SH-SY5Y (cell line): ENCODE measurements at regions not wholly inside any gene's neighbourhood (a gene's known extent, or its start where the extent isn't known, plus 50 kb on each side); places are given as distances from the start of the nearest gene placed in this dataset.

Experiments used
- GATA2 ChIP-seq: IDR thresholded peaks from 2 replicates; pipeline ENCODE4 v1.6.1; 2011; ENCODE audit warnings: mild to moderate bottlenecking, low read depth, low read length
- GATA3 ChIP-seq: IDR thresholded peaks from 2 replicates; pipeline ENCODE4 v1.6.1; 2011; ENCODE audit warnings: low read depth, mild to moderate bottlenecking, low read length, moderate library complexity

DNA sequence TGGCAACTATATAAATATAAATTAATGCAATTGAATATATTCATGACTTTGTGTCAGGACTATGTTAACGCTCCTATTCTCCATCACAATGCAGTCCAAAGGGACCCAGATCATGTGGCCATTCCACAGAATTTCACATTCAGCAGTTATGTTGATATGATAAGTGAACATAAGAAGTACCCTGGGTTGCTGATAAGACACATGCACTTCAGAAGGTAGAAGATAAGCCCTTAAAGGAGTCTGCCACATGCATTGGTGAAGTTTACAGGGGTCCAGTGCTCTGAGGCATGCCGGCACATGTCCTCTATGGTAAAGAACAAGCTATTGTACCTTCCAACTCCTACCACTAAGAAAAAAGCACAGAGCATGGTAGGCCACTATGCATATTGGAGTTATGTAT is 76.4 kb downstream of the PHAX start:
- TF ChIP-seq GATA2: no peak

DNA sequence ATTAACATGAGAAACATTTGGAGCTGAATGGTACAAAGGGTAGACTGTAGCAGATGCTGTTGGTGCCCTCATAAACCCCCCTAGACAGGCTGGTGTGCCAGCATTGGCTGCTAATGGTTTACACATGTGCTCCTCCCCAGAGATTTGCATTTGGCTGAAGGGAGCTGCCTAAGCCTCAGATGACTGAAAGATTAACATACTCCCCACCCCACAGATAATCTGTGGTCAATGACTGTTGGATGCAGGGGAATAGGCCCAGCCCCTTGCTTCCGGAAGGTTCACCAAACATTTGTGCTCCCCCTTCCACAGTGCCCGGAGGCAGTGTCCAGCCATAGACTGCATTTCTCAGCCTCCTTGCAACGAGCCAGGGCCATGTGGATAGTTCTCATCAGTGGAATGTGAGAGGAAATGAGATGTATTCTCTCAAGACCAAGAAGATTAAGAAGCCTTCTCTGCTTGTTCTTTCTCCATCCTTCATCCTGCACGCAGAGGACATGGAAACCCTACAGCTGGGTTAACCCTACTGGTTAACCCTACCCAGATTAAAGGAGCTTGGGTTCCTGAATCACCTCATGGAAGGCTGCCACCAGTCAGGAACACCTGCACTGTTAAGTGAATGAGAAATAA is 79.6 kb downstream of the PHAX start:
- TF ChIP-seq GATA3: no peak
- TF ChIP-seq GATA2: peak; percentile 60; the same call in 1 of the 2 replicates

DNA sequence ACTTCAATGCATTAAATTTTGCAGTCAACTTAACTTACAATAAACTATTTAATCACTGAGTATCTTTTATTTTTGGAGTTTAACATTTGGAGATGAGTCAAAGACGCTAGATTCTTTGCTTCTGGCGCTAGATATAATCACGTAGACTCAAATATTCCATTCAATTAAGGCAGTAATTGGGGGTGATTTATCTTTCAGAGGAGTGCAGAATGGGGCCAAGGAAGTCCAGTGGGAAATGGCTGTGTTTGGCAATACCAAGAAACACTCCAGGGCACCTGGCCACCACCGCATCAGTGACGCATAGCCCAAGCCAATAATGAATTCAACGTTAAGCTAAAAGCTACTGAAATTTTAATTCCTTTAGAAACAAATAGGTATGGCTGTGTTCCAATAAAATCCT is 81.2 kb downstream of the PHAX start:
- TF ChIP-seq GATA3 (no peak), GATA2 (no peak)

DNA sequence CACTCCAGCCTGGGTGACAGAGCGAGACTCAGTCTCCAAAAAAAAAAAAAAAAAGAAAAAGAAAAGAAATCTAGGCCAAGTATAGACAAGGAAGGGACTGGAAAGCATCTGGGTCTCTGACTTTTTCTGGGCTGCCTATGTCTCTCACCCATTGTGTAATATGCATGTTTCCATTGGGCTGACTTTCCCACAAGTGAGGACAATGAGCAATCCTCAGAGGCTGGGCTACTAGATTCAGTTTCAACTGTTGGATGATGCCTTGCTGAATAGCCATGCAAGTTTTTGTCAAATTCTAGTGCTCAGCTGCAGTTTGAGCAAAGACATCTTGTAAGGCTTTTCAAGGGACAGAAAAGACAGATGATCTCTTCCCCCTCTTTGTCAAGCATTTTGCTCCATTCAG is 82.1 kb downstream of the PHAX start:
- TF ChIP-seq GATA2: no peak
- no peak for TF ChIP-seq GATA3

DNA sequence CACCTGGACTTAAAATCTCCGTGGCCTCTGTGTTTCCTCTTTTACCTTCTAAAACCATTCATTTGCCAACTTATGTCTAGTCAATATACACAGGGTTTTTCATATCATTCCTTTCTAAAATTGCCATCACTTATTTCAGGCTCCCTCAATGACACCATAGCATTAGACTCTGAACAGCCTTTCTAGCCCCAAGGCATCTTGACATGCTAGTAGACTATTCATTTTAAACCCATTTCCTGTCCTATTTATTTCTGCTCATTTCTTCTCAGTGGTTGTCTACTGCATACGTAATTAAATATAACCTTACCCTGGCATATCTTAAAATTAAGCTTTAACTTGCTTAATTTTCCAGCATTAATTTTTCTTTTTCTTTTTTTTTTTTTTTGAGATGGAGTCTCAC is 83.2 kb downstream of the PHAX start:
- TF ChIP-seq GATA2: no peak
- no peak for TF ChIP-seq GATA3

DNA sequence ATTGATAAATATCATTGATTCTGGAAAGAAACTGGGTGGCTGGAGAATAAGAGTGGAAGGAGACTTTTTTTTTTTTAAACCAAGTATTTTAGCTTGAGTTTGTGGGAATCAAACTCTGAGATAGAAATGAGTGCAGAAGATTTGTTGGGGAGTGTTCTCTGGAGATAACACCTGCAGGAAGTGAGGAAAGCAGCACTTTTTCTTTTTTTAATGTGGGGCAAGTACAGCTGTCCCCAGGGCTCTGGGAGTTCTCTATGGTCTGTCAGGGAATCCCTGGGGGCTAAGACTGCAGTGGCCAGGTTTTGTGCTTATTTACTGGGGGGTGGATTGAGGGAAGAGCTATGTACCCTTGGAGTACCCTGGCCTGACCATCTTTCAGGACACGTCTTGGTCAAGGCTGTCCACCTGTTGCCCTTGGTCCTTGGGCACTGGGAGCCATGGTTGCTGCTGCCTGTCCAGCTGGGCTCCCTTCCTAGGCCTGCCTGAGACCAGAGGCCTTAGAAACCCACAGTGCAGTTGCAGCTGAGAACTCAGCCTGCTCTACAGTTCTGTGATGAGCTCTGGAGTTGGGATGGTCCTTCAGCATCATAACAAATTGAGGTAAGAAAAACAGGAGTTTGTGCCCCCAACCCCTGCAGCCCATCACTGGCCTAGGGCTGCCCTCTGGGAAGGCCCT is 85.8 kb downstream of the PHAX start:
- TF ChIP-seq GATA3 (no peak), GATA2 (no peak)

DNA sequence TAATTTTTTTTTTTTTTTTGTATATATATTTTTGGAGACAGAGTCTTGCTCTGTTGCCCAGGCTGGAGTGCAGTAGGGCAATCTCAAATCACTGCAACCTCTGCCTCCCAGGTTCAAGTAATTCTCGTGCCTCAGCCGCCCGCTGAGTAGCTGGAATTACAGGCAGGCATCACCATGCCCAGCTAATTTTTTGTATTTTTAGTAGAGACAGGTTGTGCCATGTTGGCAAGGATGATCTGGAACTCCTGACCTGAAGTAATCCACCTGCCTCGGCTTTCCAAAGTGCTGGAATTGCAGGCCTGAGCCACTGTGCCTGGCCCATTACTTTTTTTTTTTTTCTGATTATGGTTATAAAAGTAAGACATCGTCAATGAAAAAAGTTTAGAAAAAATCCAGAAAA is 84.0 kb upstream of the LMNB1 start:
- TF ChIP-seq GATA2 (no peak), GATA3 (no peak)

DNA sequence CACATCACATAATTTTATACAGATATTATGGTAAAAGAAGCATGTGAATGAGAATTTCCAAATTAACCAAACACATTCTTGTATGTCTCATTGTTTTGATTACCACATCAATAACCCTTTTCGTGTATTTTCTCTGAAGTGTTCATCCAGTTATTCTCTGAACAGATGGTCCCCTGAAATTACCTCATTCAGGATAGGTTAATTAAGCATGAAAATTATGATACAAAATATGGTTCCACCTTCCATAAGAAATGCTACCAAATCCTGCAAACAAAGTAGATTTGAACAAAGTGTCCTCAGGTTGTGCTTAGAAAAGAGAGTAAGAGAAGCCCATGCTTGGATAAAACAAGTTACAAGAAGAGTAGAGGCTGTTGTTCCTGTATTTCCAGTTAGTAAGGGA is 83.1 kb upstream of the LMNB1 start:
- TF ChIP-seq GATA2: no peak
- no peak for TF ChIP-seq GATA3

DNA sequence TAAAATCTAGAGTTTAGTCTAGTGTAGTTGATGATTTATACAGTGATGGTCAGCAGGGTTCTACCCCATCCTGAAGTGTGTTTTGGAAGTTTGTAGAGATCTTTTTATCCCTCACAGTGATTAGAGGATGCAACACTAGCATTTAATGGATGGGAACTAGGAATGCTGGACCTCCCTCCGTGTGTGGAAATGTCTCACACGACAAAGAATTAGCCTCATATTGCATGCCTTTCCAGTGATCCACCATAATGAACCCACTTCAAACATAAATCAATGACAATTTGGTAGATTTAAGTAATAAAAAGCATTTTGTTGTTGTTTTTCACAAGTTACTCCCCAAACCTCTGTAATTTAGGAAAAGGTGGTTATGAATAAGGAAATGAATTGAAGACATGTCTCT is 82.5 kb upstream of the LMNB1 start:
- TF ChIP-seq GATA2: no peak
- TF ChIP-seq GATA3: no peak

DNA sequence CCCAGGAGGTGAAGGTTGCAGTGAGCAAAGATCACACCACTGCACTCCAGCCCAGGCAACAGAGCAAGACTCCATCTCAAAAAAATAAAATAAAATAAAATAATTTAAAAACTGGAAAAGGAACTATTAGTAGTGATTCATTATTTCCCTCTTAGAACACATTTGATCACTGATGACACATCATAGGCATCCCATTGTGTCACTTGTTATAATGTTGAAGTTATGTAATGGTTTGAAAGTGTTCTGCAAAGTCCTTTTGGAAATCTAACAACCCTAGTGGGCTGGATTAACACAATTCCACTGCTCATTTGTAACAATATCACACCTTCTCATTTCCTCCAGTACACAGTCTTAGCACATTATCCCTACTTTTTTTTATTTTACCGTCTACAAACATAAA is 81.8 kb upstream of the LMNB1 start:
- TF ChIP-seq GATA3: no peak
- TF ChIP-seq GATA2: no peak

DNA sequence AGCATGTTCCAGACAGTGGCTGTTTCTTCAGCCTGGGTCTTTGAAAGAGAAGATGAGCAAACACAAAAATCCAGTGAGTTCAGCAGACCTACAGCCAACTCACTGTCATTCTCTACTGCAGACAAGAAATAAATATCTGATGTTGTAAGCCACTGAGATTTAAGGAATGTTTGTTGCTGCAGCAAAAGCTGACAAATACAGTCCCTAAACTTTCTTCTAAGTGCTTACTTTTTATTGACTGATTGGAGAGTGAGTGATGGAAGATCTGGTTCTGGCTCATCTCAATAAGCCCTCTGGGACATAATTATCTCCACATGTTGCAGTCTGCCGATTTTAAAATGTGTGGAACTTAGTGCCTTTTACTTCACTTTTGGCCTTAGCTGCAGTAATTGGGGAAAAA is 69.9 kb upstream of the LMNB1 start:
- TF ChIP-seq GATA3 (no peak), GATA2 (no peak)

DNA sequence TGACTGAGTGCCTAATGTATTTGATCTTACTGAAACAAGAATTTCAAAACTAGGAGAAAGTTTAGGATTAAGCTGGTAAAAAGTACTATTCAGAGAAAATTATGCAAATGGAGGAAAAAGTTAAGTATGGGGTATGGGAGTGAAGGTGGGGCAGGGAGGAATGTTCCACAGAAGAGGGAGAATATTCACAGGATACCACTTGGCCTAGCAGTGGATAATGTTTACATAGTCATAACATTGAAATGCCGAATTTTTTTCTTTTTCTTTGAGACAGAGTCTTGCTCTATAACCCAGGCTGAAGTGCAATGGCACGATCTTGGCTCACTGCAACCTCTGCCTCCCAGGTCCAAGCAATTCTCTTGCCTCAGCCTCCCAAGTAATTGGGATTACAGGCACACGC is 61.2 kb upstream of the LMNB1 start:
- TF ChIP-seq GATA2: no peak
- TF ChIP-seq GATA3: no peak

DNA sequence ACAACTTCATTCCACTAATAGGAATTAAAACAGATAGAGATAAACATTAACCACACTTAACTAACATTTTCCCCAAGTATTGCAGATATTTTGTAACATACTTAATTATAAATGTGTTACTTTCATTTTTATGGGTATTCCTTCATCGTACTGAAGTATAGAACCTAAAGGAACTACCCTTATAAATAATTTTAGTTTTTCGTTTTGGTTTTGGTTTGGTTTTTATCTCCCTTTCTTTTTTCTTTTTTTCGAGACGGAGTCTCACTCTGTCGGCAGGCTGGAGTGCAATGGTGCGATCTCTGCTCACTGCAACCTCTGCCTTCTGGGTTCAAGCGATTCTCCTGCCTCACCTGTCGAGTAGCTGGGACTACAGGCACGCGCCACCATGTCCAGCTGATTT is 60.1 kb upstream of the LMNB1 start:
- no peak for TF ChIP-seq GATA3
- no peak for TF ChIP-seq GATA2

DNA sequence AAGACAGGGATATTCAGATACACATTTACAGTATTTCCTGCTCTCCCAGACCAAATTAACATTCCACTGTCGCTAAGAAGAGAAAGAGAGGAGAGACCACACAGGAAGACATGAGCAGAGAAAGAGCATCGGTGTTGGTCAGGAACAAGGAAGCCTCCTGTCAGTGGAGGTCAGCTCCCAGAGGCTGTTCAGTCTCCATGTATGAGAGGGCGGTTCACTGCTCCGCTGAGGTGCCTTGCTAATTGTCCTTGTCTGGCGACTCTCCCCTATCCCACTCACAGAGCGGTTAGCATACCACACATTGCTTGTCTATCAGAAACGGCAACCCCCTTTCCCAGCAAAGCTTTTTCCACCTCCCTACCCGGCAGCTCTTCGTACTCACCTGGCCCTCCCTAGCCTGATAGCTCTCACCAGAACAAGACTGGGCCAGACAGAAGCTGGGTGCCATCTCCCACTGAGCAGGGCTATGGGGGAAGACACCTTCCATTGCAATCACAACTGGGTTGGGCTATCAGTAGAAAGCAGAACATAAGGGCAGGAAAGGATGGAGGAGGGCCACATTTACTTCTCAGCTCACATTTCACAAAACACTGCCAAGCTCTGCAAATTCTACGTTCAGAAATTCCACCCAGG is 58.6 kb upstream of the LMNB1 start:
- TF ChIP-seq GATA2 (no peak), GATA3 (no peak)

DNA sequence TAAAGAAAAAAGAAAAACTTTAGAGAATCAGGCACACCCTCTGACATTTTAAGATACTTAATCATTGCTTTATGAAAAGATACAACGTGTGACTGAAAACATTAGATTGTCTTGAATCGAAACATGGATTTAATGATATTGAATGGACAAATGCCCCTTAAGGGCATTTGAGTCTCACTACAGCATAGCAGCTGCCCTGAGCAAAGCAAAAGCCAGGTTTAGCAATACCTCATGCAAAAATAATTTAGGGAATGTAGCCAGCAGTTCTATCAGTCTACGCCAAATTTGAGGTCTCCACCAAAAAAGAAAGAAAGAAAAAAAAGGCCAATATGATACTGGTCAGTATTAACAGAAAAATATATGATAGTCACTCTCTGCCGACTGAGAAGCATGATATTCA is 56.6 kb upstream of the LMNB1 start:
- TF ChIP-seq GATA3 (no peak), GATA2 (no peak)
